ENCODE measurements at regions not wholly inside any gene's neighbourhood (a gene's known extent, or its start where the extent isn't known, plus 50 kb on each side); places are given as distances from the start of the nearest gene placed in this dataset.

DNA sequence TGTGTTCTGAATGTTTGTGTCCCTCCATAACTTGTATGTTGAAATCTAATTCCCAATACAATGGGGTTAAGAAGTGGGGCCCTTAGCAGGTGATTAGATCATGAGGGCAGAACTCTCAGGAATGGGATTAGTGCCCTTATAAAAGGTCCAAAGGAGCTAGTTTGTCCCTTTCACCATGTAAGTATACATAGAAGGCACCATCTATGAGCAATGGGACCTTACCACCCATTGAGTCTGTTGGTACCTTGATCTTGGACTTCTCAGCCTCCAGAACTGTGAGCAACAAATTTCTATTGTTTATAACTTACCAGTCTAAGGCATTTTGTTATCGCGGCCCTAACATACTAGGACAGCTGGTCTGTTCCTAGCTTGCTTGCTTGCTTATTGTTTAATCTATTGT is 106.3 kb downstream of the MYCN start:
- H3K36me3 ChIP-seq (ENCODE audit: control insufficient read depth, insufficient read depth, low read length) = no peaks in the 10 kb centered on the region
- DNase-seq (ENCODE audit: extremely low read depth, insufficient read length) = no peak
- TF ChIP-seq, protein P1, sequence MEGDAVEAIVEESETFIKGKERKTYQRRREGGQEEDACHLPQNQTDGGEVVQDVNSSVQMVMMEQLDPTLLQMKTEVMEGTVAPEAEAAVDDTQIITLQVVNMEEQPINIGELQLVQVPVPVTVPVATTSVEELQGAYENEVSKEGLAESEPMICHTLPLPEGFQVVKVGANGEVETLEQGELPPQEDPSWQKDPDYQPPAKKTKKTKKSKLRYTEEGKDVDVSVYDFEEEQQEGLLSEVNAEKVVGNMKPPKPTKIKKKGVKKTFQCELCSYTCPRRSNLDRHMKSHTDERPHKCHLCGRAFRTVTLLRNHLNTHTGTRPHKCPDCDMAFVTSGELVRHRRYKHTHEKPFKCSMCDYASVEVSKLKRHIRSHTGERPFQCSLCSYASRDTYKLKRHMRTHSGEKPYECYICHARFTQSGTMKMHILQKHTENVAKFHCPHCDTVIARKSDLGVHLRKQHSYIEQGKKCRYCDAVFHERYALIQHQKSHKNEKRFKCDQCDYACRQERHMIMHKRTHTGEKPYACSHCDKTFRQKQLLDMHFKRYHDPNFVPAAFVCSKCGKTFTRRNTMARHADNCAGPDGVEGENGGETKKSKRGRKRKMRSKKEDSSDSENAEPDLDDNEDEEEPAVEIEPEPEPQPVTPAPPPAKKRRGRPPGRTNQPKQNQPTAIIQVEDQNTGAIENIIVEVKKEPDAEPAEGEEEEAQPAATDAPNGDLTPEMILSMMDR (IDR thresholded peaks at IDR 0.05; ENCODE audit: insufficient read depth, low read length, poor library complexity, severe bottlenecking) = no peak
- no peak overlapping the region for H3K4me3 ChIP-seq (replicated peaks; ENCODE audit: low read depth, low read length)
- H3K27me3 ChIP-seq (replicated peaks; ENCODE audit: control insufficient read depth, insufficient read depth, low read length) = peaks cover 3% of the 10 kb centered on the region; the same call in 1 of the 2 replicates

DNA sequence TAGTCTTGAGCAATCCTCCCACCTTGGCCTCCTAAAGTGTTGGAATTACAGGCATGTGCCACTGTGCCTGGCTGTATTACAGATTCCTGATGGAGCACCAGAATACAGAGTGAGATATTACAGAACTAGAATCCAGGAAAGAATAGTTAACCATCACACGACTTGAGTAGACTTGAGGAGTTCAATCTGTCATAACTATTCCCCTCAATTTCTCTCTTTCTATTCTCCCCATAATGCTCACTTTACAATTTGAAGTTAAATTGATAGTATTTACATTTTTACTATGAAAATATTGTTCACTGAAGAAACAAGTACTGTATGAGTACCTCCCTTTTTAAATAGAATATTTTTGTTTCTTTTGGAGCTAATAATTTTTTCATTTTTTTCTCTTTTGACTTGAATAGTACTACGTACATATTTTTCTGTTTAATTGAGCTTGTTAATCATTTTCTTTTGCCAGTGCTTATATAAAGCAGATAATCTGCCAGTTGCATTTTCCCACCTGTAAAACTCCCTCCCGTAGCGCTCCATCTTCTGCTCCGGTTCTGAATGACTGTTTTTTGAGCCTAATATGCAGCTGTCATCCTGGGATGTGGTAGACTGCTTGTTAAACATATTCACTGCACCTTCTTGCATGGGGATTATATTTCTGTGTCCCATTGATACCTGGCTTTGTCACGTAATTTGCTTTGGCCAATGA is 105.5 kb downstream of the MYCN start:
- no peak for DNase-seq (ENCODE audit: extremely low read depth, insufficient read length)
- Histone ChIP-seq H3K36me3 (ENCODE audit: control insufficient read depth, insufficient read depth, low read length) (no peaks in the 10 kb centered on the region), H3K4me3 (replicated peaks; ENCODE audit: low read depth, low read length) (no peak overlapping the region), H3K27me3 (replicated peaks; ENCODE audit: control insufficient read depth, insufficient read depth, low read length) (peaks cover 3% of the 10 kb centered on the region; the same call in 1 of the 2 replicates)
- TF ChIP-seq, protein P1 (IDR thresholded peaks at IDR 0.05; ENCODE audit: insufficient read depth, low read length, poor library complexity, severe bottlenecking) = no peak

DNA sequence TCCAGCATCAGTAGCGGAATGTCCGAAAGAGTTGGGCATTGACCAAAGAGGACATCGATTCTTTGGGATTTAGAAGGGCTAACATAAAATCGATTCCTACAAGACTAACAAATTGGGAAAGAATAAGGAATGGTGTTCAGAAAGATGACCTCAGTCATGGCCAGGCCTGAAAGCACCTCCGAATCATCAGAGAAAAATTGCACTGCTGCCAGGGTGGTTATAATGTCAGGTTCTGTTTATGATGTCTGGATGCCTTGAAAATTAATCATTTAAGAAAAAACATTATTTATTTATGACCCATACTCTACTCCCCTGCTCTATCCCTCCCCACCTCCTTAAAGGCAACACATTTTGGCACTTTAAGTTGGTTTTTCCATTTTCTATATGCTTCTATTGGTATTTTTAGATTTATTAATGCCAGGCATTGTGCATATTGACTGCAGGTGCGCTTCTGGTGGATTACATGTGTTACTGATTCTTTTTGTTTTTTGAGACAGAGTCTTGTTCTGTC is 104.7 kb downstream of the MYCN start:
- TF ChIP-seq, protein P1 (IDR thresholded peaks at IDR 0.05; ENCODE audit: insufficient read depth, low read length, poor library complexity, severe bottlenecking) = no peak
- DNase-seq (ENCODE audit: extremely low read depth, insufficient read length) = no peak
- Histone ChIP-seq H3K4me3 (replicated peaks; ENCODE audit: low read depth, low read length) (no peak overlapping the region), H3K36me3 (ENCODE audit: control insufficient read depth, insufficient read depth, low read length) (no peaks in the 10 kb centered on the region), H3K27me3 (replicated peaks; ENCODE audit: control insufficient read depth, insufficient read depth, low read length) (peaks cover 3% of the 10 kb centered on the region; the same call in 1 of the 2 replicates)

DNA sequence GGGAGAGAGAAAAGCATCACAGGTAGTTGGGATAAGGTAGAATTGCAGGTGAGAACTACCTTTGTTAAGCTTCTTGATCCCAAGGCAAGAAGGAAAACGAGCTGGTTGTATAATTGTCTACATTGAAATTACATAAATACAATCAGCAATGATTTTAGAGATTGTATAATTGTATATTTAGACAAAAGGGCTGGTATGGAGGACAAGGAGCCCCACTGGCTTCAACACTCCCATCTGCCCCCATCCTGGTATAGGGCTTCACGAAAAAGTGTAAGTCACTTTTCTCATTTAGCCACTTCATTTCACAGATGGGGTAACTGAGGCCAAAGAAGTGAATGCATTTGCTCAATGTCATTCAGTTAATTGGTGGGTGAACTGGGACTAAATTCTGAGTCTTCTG is 103.3 kb downstream of the MYCN start:
- TF ChIP-seq, protein P1 (IDR thresholded peaks at IDR 0.05; ENCODE audit: insufficient read depth, low read length, poor library complexity, severe bottlenecking) = no peak
- DNase-seq (ENCODE audit: extremely low read depth, insufficient read length) = no peak
- Histone ChIP-seq H3K4me3 (replicated peaks; ENCODE audit: low read depth, low read length) (no peak overlapping the region), H3K36me3 (ENCODE audit: control insufficient read depth, insufficient read depth, low read length) (no peaks in the 10 kb centered on the region), H3K27me3 (replicated peaks; ENCODE audit: control insufficient read depth, insufficient read depth, low read length) (peaks cover 4% of the 10 kb centered on the region; the same call in 1 of the 2 replicates)

DNA sequence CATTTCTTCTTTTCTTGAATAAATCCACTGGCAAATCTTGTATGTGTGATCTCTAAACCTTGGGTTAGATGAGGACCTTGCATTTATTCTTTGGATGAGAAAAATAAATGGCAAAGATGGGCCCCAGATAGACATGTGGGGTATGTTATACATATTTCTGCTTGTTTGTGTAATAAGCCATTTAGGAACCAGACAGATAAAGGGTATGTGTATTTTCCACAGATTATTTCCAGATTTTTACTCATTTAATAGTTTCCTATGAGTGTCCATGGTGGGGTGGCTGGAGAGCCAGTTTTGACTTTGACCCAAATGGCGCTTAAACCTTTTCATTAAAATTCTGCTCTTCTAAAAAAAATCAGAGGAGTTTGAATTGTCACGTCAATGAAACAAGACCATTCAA is 102.8 kb downstream of the MYCN start:
- no peak for DNase-seq (ENCODE audit: extremely low read depth, insufficient read length)
- Histone ChIP-seq H3K4me3 (replicated peaks; ENCODE audit: low read depth, low read length) (no peak overlapping the region), H3K27me3 (replicated peaks; ENCODE audit: control insufficient read depth, insufficient read depth, low read length) (peaks cover 4% of the 10 kb centered on the region; the same call in 1 of the 2 replicates), H3K36me3 (ENCODE audit: control insufficient read depth, insufficient read depth, low read length) (no peaks in the 10 kb centered on the region)
- TF ChIP-seq, protein P1 (IDR thresholded peaks at IDR 0.05; ENCODE audit: insufficient read depth, low read length, poor library complexity, severe bottlenecking) = no peak
